ENCODE measurements at regions not wholly inside any gene's neighbourhood (a gene's known extent, or its start where the extent isn't known, plus 50 kb on each side); places are given as distances from the start of the nearest gene placed in this dataset.

DNA sequence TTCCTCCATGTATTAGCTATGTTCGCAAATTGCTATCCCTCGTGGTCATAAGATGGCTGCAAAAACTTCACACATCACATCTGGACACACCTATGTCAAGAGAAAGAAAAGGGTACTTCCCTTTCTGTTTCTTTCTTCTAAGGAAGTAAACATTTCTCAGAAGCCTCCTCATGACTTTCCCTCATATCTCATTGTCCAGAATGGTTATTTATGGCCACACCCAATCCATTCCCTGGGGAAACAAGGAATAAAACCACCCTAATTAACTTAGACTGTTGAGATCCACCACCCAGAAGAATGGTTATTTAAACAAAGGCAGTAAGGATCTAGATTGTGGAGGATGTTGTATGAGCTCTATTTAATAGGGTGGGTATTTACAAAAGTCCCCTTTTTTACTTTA, 160.8 kb upstream of the LNX1 start:
- no peak overlapping the region for H3K4me3 Mint-ChIP-seq
- H3K4me1 Mint-ChIP-seq (ENCODE audit: low read depth in 2 of 2), result no peaks in the 10 kb centered on the region
- no peak overlapping the region for H3K27ac Mint-ChIP-seq
- H3K9me3 Mint-ChIP-seq, result peaks cover 0 to 12% of the 10 kb centered on the region in 2 donors
- H3K36me3 Mint-ChIP-seq (ENCODE audit: insufficient read depth), result no peaks in the 10 kb centered on the region
- DNase-seq (no peak), ATAC-seq (replicated peaks) (no peak)
- H3K27me3 Mint-ChIP-seq, result peaks cover 0 to 7% of the 10 kb centered on the region in 2 donors

DNA sequence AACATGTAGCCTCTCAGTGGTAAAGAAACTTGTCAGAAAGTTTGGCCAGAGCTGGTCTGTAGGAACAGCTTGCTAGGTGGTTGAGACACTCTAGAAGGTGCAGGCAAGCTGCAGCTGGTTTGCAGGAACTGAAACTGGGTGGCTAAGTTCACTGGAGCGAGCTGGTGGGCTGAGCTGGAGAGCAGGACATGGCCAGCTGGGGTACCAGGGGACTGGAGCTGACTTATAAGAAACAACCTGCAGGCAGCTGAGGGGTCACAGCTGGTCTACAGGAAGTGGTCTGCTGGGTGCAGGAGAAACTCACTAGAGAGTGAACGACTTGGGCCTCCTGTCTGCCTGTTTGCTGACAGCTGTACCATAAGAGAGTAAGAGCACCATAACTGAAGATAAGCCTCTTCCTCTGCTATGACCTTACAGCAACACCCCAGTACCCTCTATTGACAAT, 157.1 kb upstream of the LNX1 start:
- Mint-ChIP-seq H3K4me3 (no peak overlapping the region), H3K4me1 (ENCODE audit: low read depth in 2 of 2) (no peaks in the 10 kb centered on the region), H3K36me3 (ENCODE audit: insufficient read depth) (no peaks in the 10 kb centered on the region), H3K9me3 (no peaks in the 10 kb centered on the region), H3K27ac (no peak overlapping the region), H3K27me3 (peaks cover 0 to 7% of the 10 kb centered on the region in 2 donors)
- ATAC-seq (replicated peaks), result peak; percentile 24
- DNase-seq, result no peak

DNA sequence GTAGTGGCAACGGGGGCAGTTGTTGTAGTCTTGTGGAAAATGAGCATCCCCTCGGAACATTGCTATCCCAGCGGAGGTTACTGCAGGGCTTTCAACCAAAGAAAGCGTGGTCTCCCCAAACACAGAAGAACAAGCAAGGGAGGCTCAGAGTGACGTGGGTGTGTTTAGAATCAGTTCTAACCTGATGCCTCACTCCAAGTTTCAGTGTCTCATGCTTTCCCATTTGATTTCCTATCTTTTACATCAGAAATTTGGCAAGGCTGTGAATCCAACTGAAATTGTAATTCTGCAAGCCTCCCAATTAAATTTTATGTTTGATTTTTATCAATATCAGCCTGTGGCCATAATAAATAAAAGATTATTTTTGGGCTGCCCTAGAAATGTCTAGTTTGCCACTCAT, 156.1 kb upstream of the LNX1 start:
- no peak overlapping the region for H3K4me3 Mint-ChIP-seq

DNA sequence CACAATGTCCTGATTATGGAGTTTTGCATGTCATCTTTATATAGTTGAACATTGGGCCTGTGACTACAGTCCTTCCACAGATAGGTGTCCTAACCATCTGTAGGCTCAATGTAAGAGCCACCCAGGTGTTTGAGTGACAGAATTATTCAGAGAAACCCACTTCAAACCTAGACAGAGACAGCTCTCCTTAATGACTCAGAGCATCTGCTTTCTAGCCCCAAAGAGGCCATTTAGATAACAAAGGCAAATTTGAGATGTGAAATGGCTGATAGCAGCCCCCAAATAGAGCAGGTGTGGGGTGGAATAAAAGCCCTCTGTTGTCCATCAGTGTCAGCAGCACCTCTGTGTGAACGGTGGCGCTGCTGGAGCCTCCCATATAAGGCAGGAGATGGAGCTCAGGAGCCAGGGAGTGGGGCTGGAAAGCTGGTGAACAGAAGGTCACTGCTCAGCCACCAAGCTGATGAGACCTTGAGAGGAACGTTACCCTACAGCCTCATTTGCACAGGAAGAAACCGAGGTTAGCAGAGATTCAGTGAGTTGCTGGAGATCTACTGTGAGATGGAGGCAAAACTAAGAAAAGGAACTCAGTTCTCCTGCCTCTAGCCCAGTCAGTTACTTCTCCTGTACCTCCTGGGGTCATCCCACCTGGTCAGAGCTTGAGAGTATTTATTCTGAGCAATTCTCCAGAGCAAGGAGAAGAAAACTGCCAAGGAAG, 153.3 kb upstream of the LNX1 start:
- no peaks in the 10 kb centered on the region for H3K36me3 Mint-ChIP-seq (ENCODE audit: insufficient read depth)
- H3K27me3 Mint-ChIP-seq, result no peaks in the 10 kb centered on the region
- no peak overlapping the region for H3K27ac Mint-ChIP-seq
- H3K4me1 Mint-ChIP-seq (ENCODE audit: low read depth in 2 of 2), result no peaks in the 10 kb centered on the region
- peaks cover 0 to 5% of the 10 kb centered on the region in 2 donors for H3K9me3 Mint-ChIP-seq
- no peak overlapping the region for H3K4me3 Mint-ChIP-seq
- ATAC-seq (replicated peaks) (no peak), DNase-seq (no peak)

More for the DNA sequence above, 156.1 kb upstream of the LNX1 start:
- Mint-ChIP-seq H3K9me3 (no peaks in the 10 kb centered on the region), H3K36me3 (ENCODE audit: insufficient read depth) (no peaks in the 10 kb centered on the region), H3K27me3 (peaks cover 0 to 7% of the 10 kb centered on the region in 2 donors), H3K4me1 (ENCODE audit: low read depth in 2 of 2) (no peaks in the 10 kb centered on the region), H3K27ac (no peak overlapping the region)
- ATAC-seq (replicated peaks), result no peak
- no peak for DNase-seq

DNA sequence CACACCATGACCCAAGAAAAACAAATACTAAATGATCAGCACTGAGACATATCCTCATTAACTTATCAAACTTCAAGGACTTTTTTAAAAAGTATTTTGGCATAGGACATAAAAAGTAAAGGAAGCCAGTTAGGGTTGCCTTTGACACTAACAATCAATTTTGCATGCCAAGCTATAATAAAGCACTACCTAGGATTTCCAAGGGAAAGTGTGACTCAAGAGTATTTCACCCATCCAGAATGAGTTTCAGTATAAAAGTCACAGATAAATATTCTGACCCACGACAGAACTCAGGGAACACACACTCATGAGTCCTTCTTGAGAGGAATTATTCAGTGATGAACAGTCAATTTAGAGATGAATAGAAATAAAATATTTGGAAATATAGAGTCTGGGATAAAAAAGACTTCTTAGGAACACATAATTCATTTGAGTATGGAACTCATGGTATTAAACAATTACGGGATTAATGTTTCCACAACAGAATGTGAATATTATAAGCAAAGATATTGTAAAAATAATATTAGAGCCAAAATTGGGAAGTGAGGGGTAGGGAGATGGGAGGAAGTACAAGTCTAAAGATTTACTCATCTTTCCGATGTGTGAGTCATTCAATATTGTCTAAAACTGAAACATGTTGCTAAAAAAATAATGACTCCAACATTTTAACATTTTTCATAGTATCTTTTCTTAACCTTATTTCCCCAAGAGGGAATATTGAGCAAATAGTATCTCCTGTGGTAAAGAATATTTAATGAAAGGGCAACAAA, 143.5 kb upstream of the LNX1 start:
- H3K36me3 Mint-ChIP-seq (ENCODE audit: insufficient read depth), result no peaks in the 10 kb centered on the region
- no peak overlapping the region for H3K27ac Mint-ChIP-seq
- no peaks in the 10 kb centered on the region for H3K27me3 Mint-ChIP-seq
- no peak for DNase-seq
- peaks cover 0 to 2% of the 10 kb centered on the region in 2 donors for H3K9me3 Mint-ChIP-seq
- H3K4me1 Mint-ChIP-seq (ENCODE audit: low read depth in 2 of 2), result no peaks in the 10 kb centered on the region
- no peak for ATAC-seq (replicated peaks)
- H3K4me3 Mint-ChIP-seq, result no peak overlapping the region

DNA sequence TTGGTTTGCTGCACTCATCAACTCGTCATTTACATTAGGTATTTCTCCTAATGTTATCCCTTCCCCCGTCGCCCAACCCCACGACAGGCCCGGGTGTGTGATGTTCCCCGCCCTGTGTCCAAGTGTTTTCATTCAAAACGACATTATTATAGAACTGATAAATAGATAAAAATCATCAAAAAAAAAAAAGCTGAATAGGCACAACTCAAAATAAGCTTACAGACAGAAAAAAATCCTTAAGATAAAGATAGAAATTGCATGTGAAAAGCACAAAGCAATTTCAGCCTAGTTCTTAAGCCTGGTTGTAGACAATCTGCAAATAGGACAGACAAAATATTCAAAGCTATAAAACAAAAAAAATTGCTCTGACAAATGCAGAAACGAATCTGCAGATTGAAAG, 142.9 kb upstream of the LNX1 start:
- no peak for ATAC-seq (replicated peaks)
- DNase-seq, result no peak
- H3K27me3 Mint-ChIP-seq, result no peaks in the 10 kb centered on the region
- no peak overlapping the region for H3K27ac Mint-ChIP-seq
- peaks cover 0 to 2% of the 10 kb centered on the region in 2 donors for H3K9me3 Mint-ChIP-seq
- H3K36me3 Mint-ChIP-seq (ENCODE audit: insufficient read depth), result no peaks in the 10 kb centered on the region
- no peaks in the 10 kb centered on the region for H3K4me1 Mint-ChIP-seq (ENCODE audit: low read depth in 2 of 2)
- no peak overlapping the region for H3K4me3 Mint-ChIP-seq

DNA sequence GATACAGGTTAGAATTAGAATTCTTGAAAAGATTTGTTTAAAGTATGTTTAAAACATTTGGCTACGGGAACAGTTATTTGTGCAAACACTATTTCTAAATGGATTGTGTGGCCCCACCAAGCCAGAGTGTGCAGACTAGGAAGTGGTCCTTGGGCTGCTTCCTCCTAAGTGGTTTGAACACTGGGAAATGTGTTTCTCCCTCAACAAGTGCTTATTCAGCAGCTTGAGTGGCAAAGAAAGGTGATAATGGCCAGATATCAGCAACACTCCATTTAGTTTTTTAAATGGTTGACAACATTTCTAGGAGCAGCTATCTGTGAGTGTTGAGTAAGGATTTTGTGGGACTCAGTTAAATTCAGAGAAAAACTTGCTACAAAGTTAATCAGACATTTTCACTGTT, 141.4 kb upstream of the LNX1 start:
- H3K27me3 Mint-ChIP-seq, result no peaks in the 10 kb centered on the region
- DNase-seq (no peak), ATAC-seq (replicated peaks) (no peak)
- no peak overlapping the region for H3K4me3 Mint-ChIP-seq
- no peak overlapping the region for H3K27ac Mint-ChIP-seq
- H3K9me3 Mint-ChIP-seq, result peaks cover 0 to 2% of the 10 kb centered on the region in 2 donors
- no peaks in the 10 kb centered on the region for H3K4me1 Mint-ChIP-seq (ENCODE audit: low read depth in 2 of 2)
- H3K36me3 Mint-ChIP-seq (ENCODE audit: insufficient read depth), result no peaks in the 10 kb centered on the region

DNA sequence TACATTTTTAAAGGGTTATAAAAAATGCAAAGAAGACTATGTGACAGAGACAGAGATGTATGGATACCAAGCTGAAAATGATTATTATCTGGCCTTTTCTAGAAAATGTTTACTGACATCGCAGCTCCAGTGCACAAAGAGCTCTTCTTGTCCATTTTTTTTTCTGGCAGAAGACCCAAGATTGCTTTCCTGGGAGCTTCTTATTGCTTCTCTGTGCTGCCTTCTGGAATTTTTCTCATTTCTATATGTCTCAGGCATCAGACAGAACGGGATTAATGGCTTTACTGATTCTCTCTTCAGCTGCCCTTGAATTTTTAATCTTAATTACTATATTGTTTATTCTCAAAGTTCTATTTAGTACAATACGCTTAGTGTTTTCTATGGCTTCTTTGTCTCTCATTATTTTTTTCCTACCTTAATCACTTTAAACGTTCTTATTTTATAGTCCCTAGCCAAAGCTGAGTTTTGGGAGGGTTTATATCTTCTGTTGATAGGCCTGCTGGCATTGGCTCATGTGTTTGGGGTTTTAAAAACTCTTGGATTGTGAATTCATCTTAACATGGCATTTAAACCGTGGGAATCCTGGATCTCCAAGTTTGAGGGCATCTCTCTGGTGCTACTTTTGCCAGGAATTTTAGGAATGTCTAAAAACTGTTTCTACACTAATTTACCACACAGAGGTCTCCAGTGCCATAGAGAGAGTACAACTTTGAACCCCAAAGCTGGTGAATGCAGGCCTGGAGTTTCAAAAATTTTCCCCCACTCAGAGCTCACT, 138.9 kb upstream of the LNX1 start:
- DNase-seq (no peak), ATAC-seq (replicated peaks) (no peak)
- Mint-ChIP-seq H3K27me3 (no peaks in the 10 kb centered on the region), H3K36me3 (ENCODE audit: insufficient read depth) (no peaks in the 10 kb centered on the region), H3K4me3 (no peak overlapping the region), H3K27ac (no peak overlapping the region), H3K9me3 (no peaks in the 10 kb centered on the region), H3K4me1 (ENCODE audit: low read depth in 2 of 2) (no peaks in the 10 kb centered on the region)

DNA sequence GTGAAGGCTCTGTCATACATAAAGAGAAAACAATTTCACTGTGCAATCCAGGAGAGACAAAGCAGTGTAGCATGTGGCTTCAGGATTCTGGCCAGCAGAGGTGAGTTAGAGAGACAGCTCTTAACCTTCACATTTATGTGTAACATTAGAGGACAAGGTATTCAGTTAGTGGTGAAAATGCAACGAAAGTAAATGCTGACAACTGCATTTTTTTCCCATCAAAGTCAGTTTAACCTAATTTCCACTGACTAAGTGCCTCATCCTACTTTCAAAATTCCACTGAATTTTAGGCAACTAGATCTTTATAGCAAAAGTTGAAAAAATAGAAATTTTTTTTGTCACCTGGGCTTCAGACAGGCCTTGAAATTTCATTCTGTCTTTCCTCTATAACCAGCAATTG, 130.8 kb upstream of the LNX1 start:
- Mint-ChIP-seq H3K4me1 (ENCODE audit: low read depth in 2 of 2) (no peaks in the 10 kb centered on the region), H3K27ac (no peak overlapping the region), H3K4me3 (no peak overlapping the region), H3K27me3 (peaks cover 15 to 18% of the 10 kb centered on the region in 2 donors), H3K36me3 (ENCODE audit: insufficient read depth) (no peaks in the 10 kb centered on the region), H3K9me3 (no peaks in the 10 kb centered on the region)
- DNase-seq (no peak), ATAC-seq (replicated peaks) (no peak)

DNA sequence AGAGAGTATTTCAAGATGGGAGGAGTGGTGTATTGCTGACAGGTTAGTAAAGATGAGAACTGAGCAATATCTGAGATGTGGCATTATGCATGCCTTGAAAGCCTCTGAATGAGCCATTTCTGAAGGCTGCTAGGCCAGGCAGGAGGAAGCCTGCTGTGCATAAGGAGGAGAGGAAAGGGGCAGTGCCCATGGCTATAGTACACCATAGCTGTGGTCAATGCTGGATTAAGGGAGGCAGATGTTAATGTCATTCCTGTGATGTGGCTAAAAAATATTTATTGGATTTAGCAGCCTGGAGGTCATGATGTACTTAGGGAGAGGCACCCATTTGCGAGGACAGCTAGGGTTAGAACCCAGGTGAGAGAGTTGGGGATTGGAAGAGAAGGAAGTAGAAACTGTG, 130.0 kb upstream of the LNX1 start:
- peaks cover 15 to 18% of the 10 kb centered on the region in 2 donors for H3K27me3 Mint-ChIP-seq
- no peaks in the 10 kb centered on the region for H3K9me3 Mint-ChIP-seq
- DNase-seq (no peak), ATAC-seq (replicated peaks) (no peak)
- H3K27ac Mint-ChIP-seq, result no peak overlapping the region
- H3K4me1 Mint-ChIP-seq (ENCODE audit: low read depth in 2 of 2), result no peaks in the 10 kb centered on the region
- no peak overlapping the region for H3K4me3 Mint-ChIP-seq
- H3K36me3 Mint-ChIP-seq (ENCODE audit: insufficient read depth), result no peaks in the 10 kb centered on the region

DNA sequence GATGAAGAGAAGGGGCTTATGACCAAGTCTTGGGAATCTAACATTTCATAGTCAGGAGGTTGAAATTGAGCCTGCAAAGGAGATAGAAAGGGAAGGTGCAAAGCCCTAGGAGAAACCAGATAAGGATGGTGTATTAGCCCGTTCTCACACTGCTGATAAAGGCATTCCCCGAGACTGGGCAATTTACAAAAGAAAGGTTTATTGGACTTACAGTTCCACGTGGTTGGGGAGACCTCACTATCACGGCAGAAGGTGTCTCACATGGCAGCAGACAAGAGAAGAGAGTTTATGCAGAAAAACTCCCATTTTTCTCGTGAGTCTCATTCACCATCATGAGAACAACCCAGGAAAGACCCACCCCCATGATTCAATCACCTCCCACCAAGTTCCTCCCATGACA, 129.5 kb upstream of the LNX1 start:
- Mint-ChIP-seq H3K27me3 (peaks cover 15 to 18% of the 10 kb centered on the region in 2 donors), H3K4me3 (no peak overlapping the region), H3K27ac (no peak overlapping the region), H3K9me3 (no peaks in the 10 kb centered on the region), H3K36me3 (ENCODE audit: insufficient read depth) (no peaks in the 10 kb centered on the region), H3K4me1 (ENCODE audit: low read depth in 2 of 2) (no peaks in the 10 kb centered on the region)
- DNase-seq (no peak), ATAC-seq (replicated peaks) (no peak)

DNA sequence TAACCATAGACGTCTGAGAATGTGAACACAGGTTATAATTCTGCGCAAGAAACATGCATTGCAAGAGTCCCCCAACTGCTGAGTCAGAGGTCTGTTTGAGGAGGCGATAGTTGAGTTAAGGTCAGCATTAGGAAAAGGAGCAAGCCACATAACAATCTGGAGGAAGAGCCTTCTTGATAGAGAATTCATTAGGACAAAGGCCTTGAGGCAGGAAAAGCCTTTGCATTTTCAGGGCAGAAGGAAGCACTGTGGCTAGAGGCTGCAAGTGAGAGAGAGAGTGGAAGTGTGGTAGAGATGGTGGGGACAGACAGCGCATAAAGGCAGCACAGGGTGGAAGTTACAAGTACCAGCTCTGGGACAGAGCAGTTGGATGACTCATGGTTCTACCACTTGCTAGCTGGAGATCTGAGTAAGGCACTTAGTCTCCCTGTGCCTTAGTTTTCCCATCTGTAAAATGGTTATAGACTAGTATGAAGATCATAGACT, 125.8 kb upstream of the LNX1 start:
- H3K27ac Mint-ChIP-seq, result no peak overlapping the region
- H3K9me3 Mint-ChIP-seq, result no peaks in the 10 kb centered on the region
- H3K36me3 Mint-ChIP-seq (ENCODE audit: insufficient read depth), result no peaks in the 10 kb centered on the region
- ATAC-seq (replicated peaks) (no peak), DNase-seq (no peak)
- no peak overlapping the region for H3K4me3 Mint-ChIP-seq
- no peaks in the 10 kb centered on the region for H3K4me1 Mint-ChIP-seq (ENCODE audit: low read depth in 2 of 2)
- H3K27me3 Mint-ChIP-seq, result peaks cover 0 to 15% of the 10 kb centered on the region in 2 donors

DNA sequence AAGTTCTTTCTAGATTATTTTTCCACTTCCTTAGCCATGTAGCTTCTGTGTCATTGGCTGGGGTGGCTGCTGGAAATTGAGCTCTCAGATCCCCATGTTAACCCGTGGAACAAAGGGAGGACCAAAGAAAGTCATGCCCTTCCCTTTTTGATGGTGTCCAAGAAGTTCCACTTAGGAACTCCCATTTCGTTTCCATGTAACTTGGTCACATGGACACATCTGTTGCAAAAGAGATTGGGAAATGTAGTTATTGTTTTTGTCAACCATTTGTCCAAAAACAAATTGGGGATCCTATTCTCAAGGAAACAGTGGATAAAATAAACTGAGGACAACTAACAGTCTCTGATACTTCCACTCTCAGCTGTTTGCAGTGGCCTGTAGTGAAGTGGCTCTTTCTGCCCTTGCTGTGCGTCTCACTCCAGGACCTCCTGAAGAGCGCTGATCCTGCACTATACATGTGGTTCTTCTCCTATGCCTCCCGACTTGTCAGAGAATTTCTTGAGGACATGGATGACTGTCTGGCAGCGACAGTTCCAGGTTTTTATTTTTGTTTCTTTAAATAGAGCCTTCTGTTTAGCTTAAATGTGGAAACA, 125.3 kb upstream of the LNX1 start:
- DNase-seq (no peak), ATAC-seq (replicated peaks) (no peak)
- Mint-ChIP-seq H3K9me3 (no peaks in the 10 kb centered on the region), H3K36me3 (ENCODE audit: insufficient read depth) (no peaks in the 10 kb centered on the region), H3K4me3 (no peak overlapping the region), H3K4me1 (ENCODE audit: low read depth in 2 of 2) (no peaks in the 10 kb centered on the region), H3K27me3 (peaks cover 0 to 15% of the 10 kb centered on the region in 2 donors), H3K27ac (no peak overlapping the region)

All from effector memory CD8-positive, alpha-beta T cell (primary cell).